NCI-H2107 treated with DMSO at 0.1 percent for 48 hours (cell line): ENCODE measurements at regions not wholly inside any gene's neighbourhood (a gene's known extent, or its start where the extent isn't known, plus 50 kb on each side); places are given as distances from the start of the nearest gene placed in this dataset.
A peak's percentile ranks its signal among the peaks of the same experiment; 100 is the strongest.
"Not testable (repeated sequence)": the region's sequence is repeated elsewhere in the genome, so short reads cannot be mapped to it uniquely, and the experiment has no call there.

Experiments used
- DNase-seq: peaks from one replicate; lab custom pipeline; 2025; ENCODE audit not compliant: unreplicated experiment; lab: John Stamatoyannopoulos, UW

GRCh38 chr13:88976466-88976865 lies 1305.3 kb downstream of the SLITRK5 start:
- DNase-seq: no peak

GRCh38 chr13:88978607-88979006 lies 1307.4 kb downstream of the SLITRK5 start:
- DNase-seq: no peak

DNA sequence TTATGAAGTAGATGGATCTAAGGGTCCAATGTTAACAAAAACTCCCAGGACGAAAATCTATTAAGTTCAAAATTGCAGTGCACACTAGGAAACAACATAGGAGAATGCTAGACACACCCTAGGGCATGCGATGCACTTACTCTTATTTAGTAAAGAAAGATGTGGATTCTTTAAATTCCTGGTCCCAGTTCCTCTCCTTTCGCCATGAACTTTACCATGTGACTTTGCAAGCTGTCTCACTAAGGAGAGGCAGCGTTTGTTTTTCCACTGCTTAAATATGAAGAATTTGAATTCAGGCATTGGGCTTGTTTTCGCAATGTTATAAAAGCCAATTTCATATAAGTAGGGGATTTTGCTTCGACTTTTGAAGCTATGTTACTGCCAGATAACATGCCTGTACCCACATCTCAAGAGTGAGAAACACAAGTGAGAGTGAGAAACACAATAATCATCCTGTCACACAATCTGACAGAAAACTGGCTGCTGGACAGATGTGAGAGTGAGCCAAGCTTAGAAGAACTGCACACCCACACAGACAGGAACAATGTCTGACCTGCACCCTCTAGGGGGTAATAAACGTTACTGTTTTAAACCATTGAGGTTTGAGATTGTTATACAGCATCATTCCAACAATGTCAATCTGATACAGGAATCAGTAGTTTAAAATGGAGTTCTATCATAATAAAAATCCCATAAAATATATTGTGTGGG lies 1308.4 kb downstream of the SLITRK5 start:
- DNase-seq: no peak

DNA sequence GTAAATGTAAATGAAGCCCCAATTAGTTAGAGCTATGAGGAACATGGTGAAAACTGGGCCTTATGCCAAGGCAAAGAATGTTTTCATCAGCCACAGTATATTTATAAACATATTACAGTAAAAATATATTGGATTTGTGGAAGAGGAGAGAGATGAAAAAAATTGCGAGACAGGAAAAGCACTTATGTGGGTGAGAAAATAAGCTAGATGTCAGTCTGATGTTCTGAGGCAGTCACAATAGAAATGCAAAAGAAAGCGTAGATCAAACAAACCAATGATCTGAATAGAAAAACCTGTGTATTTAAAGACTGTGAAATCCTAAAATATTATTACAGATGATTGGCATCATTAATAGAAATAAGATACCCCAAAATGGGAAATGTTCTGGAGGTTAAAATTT lies 1332.5 kb downstream of the SLITRK5 start:
- DNase-seq: no peak

- DNase-seq: no peak
Observed at GRCh38 chr13:89011615-89012014, 1340.4 kb downstream of the SLITRK5 start.

DNA sequence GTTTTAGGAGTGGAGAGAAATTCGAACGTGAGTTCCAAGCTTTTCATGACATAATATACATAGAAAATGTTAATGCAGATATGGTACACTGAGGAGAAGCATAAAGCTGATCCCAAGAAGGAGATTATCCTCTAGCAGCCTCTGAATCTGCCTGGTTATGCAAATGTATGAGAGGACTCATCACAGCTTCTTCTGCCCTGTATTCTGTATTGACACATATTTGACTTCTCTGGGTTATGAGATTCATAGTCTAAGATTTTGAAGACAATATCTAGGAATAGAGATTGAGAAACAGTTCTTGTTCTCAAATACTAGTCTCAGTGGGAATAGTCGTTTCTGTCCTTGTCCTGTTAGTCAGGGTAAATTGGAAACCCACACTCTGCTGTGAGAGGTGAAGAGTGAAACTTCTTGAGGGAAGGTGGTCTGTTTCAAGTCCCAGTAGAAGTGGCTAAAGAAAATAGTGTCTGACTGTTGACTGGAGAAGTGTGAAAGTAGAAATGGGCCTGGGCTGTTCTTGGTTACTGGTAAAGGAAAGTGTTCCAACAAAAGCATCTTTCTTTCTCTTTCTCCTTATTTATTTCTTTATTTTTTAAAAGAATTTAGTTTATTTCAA lies 1356.6 kb downstream of the SLITRK5 start:
- DNase-seq: no peak

GRCh38 chr13:89029062-89029461 lies 1357.9 kb downstream of the SLITRK5 start:
- DNase-seq: no peak

GRCh38 chr13:89034015-89034414 lies 1362.8 kb downstream of the SLITRK5 start:
- DNase-seq: no peak

GRCh38 chr13:89052699-89053098 lies 1381.5 kb downstream of the SLITRK5 start:
- no peak for DNase-seq

- DNase-seq: no peak
Observed at GRCh38 chr13:89053418-89053817, 1382.2 kb downstream of the SLITRK5 start.

DNA sequence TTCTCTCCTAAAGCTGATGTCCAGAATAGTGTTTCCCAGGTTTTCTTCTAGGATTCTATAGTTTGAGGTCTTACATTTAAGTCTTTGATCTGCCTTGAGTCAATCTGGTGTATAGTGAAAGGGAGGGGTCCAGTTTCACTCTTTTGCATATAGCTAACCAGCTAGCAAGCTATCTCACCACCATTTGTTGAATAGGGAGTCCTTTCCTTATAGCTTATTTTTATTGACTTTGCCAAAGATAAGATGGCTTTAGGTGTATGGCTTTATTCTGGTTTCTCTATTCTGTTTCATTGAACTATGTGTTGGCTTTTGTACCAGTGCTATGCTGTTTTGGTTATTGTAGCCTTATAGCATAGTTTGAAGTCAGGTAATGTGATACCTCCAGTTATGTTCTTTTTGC lies 1386.1 kb downstream of the SLITRK5 start:
- DNase-seq: no peak

DNA sequence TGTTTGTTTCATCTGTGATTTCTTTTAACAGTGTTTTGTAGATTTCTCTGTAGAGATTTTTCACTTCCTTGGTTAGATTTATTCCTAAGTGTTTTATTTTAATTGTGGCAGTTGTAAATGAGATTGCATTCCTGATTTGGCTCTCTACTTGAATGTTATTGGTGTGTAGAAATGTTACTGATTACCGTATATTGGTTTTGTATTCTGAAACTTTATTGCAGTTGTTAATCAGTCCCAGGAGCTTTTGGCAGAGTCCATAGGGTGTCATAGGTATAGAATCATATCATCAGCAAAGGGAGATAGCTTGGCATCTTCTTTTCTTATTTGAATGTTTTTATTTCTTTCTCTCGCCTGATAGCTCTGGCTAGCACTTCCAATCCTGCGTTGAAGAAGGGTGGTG lies 1386.7 kb downstream of the SLITRK5 start:
- DNase-seq: no peak

- DNase-seq: peak; percentile 30
Observed at GRCh38 chr13:89061821-89062220, 1390.7 kb downstream of the SLITRK5 start.

- peak; percentile 23 for DNase-seq
Observed at GRCh38 chr13:89066868-89067466, 1395.8 kb downstream of the SLITRK5 start.

DNA sequence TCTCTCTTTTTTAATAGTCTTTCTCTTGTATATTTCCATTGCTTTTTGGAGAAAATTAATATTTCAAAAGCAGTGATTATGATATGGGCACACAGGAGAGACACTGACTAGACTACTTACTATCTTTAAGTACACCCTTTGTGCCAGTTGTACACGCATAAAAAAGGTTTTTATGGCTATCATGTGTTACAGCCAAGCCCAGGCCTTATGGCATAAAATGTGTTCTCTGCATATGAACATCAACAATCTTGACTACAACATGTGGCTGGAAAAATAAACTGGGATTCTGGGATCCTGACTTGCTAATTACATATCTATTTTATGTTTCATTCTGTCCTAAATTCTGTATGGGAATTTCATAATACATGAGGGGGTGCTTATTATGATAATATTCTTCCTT lies 1401.8 kb downstream of the SLITRK5 start:
- no peak for DNase-seq

- no peak for DNase-seq
Observed at GRCh38 chr13:89076622-89077021, 1405.5 kb downstream of the SLITRK5 start.

DNA sequence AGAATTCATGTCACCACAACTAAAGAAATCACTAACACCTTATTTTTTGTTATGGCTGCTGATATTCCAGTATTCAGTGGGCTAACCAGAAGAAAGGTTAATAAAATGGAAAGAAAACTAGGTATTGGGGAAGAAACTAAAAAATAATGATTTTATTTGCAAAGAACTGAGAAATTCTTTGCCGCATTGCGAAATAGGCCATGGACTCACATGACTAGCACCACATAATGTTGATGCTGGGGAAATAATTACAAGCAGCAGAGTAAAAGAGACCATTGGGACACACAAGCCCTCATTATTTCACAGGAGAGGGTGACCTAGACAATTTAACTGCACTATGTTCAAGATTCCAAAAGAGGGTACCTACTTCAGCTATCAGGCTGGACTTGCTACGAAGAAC lies 1411.5 kb downstream of the SLITRK5 start:
- no peak for DNase-seq

DNA sequence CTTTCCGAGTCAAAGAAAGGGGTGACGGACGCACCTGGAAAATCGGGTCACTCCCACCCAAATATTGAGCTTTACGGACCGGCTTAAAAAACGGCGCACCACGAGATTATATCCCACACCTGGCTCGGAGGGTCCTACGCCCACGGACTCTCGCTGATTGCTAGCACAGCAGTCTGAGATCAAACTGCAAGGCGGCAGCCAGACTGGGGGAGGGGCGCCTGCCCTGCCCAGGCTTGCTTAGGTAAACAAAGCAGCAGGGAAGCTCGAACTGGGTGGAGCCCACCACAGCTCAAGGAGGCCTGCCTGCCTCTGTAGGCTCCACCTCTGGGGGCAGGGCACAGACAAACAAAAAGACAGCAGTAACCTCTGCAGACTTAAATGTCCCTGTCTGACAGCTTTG lies 1416.9 kb downstream of the SLITRK5 start:
- DNase-seq: not testable (repeated sequence)

- DNase-seq: no peak
Observed at GRCh38 chr13:89097994-89098393, 1426.8 kb downstream of the SLITRK5 start.

GRCh38 chr13:89113744-89114143 lies 1442.6 kb downstream of the SLITRK5 start:
- DNase-seq: no peak

GRCh38 chr13:89115307-89115706 lies 1444.1 kb downstream of the SLITRK5 start:
- DNase-seq: no peak

DNA sequence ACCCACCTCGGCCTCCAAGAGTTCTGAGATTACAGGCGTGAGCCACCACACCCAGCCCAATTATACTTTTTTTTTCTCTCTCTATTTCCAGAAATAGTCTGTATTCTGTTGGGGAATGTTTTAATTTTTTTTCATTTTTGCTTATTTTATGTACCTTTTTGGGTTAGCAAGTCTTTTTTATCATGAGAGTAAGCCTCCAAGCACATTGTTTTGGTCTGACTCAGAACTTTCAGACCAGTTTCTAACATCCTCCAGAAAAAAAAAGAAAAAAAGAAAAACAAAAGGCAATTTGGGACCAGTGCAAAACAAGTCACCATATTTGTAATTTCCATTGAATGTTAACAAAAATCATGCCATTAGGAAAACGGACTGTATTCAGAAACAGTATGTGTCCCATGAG lies 1465.5 kb downstream of the SLITRK5 start:
- DNase-seq: no peak
